ENCODE measurements at regions not wholly inside any gene's neighbourhood (a gene's known extent, or its start where the extent isn't known, plus 50 kb on each side); places are given as distances from the start of the nearest gene placed in this dataset.

DNA sequence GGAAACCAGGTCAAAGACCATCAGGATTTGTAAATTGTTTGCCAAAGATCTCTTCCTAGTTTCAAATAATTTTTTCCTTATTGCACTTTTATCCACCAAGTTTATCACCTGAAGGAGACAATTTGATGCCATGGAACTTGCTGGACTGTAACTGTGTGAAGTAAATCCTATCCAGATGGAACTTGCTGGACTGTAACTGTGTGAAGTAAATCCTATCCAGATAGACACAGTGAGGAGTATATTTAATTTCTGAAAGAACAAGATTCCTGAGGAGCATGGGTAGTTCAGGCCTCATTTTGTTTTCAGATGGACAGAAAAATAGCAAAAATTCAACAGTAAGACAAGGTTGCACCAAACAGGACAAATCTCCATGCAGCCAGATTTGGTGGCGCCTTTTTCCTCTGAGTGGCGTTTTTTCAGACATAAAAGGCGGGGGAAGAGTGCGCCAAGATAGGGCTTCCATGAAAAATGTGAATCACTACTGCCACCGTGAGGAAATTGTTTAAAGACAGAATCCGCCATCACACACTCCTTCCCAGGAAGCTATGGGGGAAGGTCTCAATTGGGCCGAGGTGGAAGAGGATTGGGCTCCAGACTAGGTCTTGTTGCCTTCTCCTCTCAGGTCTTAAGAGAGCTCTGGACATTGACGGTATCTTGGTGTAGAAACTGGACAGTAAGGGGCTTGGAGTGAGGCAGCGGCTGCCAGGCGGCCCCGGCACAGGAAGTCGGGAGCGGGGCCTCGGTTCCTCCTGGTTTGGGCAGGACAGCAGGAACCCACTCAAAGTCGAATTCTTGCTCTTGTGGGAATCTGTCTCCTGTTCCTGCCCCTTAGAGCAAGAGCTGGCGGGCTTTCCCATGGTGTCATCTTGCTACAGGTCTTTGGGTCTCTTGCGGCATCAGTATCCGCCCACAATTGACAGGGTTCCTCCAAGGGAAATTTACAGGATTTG lies 234.7 kb downstream of the OR13H1 start:
- DNase-seq (ENCODE audit: low spot score) = peak; percentile 87

DNA sequence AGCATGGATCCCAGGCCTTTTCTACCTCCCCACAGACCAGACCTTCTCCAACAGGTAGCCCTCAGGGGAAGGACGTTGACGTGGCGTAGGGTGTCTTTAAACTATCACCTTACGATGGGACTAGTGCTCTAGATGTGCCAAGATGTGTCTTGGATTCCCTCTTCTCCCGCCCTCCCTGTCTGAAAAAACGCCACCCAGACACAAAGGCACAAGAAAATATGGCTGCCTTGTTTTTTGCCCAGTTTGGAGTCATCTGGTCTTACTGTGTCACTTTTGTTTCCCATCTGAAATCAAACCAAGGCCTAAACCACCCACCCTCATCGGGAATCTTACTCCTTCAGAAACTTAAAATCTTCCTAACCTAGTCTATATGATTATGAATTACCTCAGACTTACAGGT lies 235.4 kb downstream of the OR13H1 start:
- DNase-seq (ENCODE audit: low spot score) = no peak

GRCh38 chrX:131779741-131780140 lies 235.9 kb downstream of the OR13H1 start:
- DNase-seq (ENCODE audit: low spot score) = no peak

GRCh38 chrX:131782646-131783045 lies 238.8 kb downstream of the OR13H1 start:
- no peak for DNase-seq (ENCODE audit: low spot score)

DNA sequence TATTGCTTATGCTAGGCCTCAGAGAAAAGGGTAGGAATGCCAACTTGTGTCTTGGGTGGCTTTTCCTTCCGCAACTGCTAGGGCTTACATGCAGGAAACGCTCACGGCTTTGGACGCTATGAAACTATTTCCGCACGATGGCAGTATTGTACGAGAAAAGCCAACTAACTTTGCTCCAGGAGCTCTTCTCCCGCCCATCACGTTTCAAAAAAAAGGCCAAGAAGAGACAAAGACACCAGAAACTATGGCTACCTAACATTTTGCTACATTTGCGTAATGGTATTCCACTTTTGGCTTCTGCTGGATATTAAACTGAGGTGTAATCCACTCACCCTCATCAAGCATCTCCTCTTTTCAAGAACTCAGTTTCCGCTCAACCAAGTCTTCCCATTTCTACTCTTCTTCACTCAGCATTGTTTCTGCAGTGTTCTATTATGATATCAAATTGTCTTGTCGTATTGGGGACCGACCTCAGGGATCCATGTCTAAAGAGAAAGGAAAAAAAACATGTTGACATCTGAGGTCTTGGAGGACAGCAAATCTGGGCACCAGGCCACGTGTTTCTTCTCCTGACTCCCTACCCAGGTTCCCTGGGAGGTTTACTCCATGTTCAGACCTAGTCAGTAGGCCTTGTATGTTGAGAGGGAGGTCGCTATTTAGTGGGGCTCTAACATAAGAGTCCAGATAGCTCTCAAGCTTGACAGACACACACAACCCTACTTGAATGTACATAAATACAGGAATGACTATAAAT lies 239.4 kb upstream of the STK26 start:
- DNase-seq (ENCODE audit: low spot score) = peak; percentile 87

DNA sequence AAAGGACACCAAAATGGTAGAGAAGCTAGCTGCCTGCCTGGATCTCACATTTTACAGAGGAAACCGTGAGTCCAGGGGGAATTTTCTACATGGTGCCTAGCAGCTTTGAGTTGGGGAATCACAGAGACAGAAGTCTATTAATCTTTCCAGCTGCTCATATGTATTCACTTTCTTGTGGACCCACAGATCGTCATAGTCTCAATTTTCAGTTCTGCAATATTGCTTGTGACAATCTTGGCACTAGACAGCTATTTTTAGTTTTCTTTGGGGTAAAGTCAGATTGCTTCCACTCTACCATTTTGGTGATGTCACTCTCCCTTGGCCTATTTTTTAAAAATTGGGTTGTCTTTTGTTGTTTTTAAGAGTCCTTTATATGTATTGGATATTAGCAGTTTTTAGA lies 233.4 kb upstream of the STK26 start:
- DNase-seq (ENCODE audit: low spot score) = no peak

DNA sequence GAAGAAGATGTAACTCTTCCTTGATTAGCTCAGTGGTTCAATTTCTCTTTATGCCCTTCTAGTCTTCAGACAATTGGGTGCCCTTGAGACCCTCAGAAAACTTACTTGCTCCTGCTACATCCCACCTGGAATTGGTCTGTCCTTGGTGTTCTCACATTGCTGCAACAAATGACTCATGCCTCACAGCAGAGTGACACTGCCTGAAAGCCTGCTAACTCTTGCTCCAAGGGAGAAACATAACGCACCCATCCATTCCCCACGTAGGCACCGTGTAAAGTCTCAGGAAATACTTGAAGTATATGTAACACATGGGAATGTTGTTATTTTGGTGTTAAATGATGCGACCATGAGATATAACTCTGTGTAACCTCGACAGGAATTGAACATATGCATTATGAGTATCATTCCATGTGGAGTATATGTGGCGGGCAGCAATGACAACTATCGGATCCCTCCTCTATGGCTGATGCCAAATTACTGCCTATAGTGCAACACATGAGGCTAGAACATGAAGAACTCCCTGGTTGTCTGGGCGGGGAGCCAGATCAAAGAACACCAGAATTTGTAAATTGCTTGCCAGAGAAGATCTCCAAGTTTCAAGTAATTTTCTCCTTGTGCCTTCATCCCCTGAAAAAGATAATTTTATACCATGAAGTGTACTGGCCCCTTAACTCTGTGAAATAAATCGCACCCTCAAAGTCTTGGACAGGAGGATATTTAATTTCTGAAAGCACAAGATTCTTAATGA lies 231.3 kb upstream of the STK26 start:
- no peak for DNase-seq (ENCODE audit: low spot score)

DNA sequence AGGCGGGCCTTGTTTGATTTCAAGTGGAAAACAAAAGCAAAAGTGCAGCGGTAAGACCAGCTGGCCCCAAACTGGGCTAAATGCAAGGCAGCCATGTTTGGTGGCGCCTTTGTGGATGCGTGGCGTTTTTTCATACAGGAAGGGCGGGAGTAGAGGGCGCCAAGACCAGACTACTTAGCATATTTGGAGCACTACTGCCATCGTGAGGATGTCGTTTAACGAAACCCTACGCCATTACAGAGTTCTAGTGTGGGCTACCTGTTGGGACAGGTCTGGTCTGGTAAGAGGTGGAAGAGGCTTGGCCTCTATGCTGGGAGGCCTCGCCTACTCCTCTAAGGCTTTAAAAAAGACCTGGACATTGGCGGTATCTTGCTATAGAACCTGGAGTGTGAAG lies 230.7 kb upstream of the STK26 start:
- peak; percentile 92 for DNase-seq (ENCODE audit: low spot score)

- DNase-seq (ENCODE audit: low spot score) = peak; percentile 89
These were observed 230.2 kb upstream of the STK26 start for GRCh38 chrX:131792789-131793462.

- no peak for DNase-seq (ENCODE audit: low spot score)
These were observed 227.5 kb upstream of the STK26 start for GRCh38 chrX:131795442-131796229.

- no peak for DNase-seq (ENCODE audit: low spot score)
These were observed 222.0 kb upstream of the STK26 start for GRCh38 chrX:131801066-131801465.

DNA sequence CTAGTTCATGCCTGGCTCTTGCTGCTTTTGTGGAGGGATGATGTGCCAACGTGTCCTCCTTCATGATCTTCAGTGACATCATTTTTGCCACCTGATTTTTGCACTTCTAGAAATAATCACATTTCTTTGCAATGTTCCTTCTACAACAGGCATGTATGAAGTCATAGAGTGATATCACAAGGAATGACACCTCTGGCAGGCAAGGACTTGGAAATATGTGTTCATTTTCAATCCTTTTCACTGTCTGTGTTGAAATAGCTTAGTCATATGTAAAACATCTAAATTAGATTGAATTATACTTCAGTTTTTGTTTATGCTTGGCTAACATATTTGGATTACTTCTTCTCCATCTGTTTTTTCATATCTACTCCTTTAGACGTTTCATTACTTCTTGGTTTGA lies 221.2 kb upstream of the STK26 start:
- DNase-seq (ENCODE audit: low spot score) = no peak

DNA sequence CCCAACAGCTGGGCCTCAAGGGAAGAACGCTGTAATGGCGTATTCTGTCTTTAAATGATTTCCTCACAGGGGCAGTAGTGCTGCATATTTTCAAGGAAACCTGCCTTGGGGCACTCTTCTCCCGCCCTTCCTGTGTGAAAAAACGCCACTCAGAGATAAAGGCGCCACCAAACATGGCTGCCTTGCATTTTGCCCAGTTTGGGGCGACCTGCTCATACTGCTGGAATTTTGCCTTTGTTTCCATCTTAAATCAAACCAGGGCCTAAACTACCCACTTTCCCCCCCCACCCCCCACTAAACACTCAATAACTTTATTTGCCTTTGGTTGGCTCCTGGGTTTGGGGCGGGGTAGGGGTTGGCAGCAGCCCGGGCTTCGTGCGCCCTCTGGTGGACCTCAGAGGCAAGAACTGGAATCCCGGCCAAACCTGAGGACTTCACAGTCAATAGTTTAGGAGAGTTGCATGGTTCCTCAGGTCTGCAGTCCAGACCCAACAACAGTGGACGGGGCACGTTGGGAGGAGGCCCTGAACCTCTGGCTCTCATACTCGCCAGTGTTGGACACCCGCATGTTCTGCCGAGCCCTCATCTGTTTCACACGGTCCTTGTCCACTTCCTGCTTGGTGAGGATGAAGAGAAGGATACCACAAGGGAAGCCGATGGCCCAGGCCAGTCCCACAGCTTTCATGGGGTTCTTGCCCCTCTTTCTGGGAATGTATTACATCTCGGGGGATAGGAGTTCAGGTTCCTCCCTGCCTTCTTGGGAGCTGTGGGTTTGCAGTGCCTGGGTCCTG lies 220.1 kb upstream of the STK26 start:
- DNase-seq (ENCODE audit: low spot score) = peak; percentile 68

DNA sequence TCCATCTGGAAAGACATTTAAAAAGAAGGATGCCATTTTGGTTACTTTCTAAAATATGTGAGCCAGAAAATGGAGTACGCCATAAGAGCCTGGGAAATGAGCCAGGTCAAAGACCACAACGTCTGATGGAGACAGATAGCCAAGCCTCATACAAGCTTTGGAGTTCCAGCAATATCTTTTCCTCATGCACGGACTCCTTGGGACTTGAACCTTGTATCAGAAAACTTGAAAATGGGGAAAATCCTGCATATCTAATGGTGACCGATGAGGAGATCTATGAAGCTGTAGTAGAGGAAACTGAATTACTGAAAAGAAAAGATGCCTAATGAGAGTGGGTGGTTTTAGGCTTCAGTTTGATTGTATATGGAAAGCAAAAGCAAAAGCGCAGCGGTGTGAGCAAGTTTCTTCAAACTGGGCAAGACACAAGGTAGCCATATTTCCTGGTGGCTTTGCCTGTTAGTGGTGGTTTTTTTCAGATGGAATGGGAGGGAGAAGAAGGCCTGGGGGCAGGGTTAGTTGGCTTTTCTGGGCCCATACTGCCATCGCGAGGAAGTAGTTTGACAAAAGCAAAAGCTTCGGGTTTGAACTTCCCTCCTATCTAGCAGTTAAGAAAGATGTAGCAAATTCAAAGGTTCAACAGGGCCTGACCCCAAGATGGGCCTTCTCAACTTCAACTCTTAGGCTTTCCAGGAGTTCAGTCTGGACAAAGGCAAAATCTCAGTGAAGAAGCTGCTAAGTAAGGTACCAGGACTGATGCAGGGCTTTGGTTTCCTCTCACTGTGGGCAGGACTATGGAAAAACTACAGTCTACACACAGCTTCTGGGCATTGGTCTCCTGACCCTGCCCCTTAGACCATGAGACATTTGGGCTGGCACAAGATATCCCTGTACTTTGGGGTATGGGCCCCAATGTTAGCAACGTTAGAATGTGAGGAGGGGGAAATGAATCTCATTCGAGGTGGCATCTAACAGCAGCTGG lies 210.0 kb upstream of the STK26 start:
- peak; percentile 88 for DNase-seq (ENCODE audit: low spot score)

- peak; percentile 88 for DNase-seq (ENCODE audit: low spot score)
These were observed 206.5 kb upstream of the STK26 start for GRCh38 chrX:131816551-131817136.

- DNase-seq (ENCODE audit: low spot score) = no peak
These were observed 204.7 kb upstream of the STK26 start for GRCh38 chrX:131818297-131818936.

- DNase-seq (ENCODE audit: low spot score) = peak; percentile 83
These were observed 201.0 kb upstream of the STK26 start for GRCh38 chrX:131821945-131822622.

- no peak for DNase-seq (ENCODE audit: low spot score)
These were observed 196.5 kb upstream of the STK26 start for GRCh38 chrX:131826572-131826971.
